HL-60 (cell line): ENCODE measurements at regions not wholly inside any gene's neighbourhood (a gene's known extent, or its start where the extent isn't known, plus 50 kb on each side); places are given as distances from the start of the nearest gene placed in this dataset.

Experiments used
- POLR2AphosphoS5 ChIP-seq: IDR thresholded peaks from 2 replicates; pipeline ENCODE4 v1.6.1; 2012; ENCODE audit warnings: low read depth
- TF ChIP-seq, protein P1 (sequence below): IDR thresholded peaks from 2 replicates; pipeline ENCODE4 v1.6.1; 2012; ENCODE audit warnings: low read depth; ENCODE audit not compliant: insufficient replicate concordance
- TF ChIP-seq, protein P2 (sequence below): IDR thresholded peaks from one replicate; pipeline ENCODE4 v1.5.1; 2011; ENCODE audit warnings: low read length, control low read depth, inconsistent platforms; ENCODE audit not compliant: insufficient read depth

GRCh38 chr4:15167743-15168142 lies 165.5 kb downstream of the CPEB2 start:
- no peak for TF ChIP-seq POLR2AphosphoS5
- TF ChIP-seq, protein P1, sequence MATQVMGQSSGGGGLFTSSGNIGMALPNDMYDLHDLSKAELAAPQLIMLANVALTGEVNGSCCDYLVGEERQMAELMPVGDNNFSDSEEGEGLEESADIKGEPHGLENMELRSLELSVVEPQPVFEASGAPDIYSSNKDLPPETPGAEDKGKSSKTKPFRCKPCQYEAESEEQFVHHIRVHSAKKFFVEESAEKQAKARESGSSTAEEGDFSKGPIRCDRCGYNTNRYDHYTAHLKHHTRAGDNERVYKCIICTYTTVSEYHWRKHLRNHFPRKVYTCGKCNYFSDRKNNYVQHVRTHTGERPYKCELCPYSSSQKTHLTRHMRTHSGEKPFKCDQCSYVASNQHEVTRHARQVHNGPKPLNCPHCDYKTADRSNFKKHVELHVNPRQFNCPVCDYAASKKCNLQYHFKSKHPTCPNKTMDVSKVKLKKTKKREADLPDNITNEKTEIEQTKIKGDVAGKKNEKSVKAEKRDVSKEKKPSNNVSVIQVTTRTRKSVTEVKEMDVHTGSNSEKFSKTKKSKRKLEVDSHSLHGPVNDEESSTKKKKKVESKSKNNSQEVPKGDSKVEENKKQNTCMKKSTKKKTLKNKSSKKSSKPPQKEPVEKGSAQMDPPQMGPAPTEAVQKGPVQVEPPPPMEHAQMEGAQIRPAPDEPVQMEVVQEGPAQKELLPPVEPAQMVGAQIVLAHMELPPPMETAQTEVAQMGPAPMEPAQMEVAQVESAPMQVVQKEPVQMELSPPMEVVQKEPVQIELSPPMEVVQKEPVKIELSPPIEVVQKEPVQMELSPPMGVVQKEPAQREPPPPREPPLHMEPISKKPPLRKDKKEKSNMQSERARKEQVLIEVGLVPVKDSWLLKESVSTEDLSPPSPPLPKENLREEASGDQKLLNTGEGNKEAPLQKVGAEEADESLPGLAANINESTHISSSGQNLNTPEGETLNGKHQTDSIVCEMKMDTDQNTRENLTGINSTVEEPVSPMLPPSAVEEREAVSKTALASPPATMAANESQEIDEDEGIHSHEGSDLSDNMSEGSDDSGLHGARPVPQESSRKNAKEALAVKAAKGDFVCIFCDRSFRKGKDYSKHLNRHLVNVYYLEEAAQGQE: no peak
- TF ChIP-seq, protein P2, sequence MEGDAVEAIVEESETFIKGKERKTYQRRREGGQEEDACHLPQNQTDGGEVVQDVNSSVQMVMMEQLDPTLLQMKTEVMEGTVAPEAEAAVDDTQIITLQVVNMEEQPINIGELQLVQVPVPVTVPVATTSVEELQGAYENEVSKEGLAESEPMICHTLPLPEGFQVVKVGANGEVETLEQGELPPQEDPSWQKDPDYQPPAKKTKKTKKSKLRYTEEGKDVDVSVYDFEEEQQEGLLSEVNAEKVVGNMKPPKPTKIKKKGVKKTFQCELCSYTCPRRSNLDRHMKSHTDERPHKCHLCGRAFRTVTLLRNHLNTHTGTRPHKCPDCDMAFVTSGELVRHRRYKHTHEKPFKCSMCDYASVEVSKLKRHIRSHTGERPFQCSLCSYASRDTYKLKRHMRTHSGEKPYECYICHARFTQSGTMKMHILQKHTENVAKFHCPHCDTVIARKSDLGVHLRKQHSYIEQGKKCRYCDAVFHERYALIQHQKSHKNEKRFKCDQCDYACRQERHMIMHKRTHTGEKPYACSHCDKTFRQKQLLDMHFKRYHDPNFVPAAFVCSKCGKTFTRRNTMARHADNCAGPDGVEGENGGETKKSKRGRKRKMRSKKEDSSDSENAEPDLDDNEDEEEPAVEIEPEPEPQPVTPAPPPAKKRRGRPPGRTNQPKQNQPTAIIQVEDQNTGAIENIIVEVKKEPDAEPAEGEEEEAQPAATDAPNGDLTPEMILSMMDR: no peak
